DLD1 (cell line): ENCODE measurements at regions not wholly inside any gene's neighbourhood (a gene's known extent, or its start where the extent isn't known, plus 50 kb on each side); places are given as distances from the start of the nearest gene placed in this dataset.
"Not testable (repeated sequence)": the region's sequence is repeated elsewhere in the genome, so short reads cannot be mapped to it uniquely, and the experiment has no call there.

Source experiments
- in situ Hi-C: cut with HindIII; loops from 2 replicates; pipeline ENCODE4 v1.10.0; 2017; ENCODE audit warnings: low sequenced_read_pairs

DNA sequence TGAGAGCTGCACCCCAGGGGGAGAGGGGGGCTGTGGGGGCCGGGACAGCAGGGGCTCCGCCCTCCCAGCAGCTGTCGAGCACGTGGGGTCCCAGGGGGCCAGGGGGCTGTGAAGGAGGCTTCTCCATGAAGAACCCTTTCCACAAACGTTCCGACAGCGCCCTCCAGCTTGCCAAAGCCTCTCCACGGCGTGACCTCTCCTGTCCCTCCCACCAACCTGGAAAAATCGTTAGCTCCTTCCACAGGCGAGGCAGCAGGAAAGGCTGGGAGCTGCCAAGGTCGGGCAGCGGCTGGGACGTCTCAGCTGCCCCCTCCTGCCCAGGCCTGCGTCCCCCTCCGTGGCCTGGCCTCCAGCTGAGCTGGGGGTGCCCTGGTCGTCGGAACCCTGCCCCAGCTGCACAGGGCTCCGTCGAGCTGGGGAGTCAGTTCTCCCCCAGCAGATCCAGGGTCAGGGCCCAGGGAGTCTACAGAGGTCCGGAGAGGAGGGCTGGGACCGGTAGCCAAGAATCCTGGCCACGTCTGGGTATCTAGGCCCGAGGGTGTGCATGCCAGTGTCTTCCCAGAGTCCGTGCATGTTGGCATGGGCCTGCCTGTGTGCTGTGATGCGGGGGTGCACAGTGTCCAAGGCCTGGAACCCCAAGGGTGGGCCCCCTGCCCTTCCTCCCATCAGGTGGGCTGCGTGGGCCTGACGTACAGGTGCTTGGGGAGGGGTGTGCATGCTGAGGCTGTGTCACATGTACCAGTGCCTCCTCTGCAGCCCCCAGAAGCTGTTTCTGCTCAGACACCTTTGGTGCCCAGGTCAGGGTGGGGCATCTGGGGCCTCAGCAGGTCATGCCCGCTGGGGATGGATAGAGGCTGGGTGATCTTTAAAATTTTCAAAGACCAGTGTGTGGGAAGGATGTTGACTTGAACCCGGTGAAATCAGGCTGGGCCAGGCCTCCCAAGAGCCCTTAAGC is 66.5 kb downstream of the UNCX start:
- in situ Hi-C loops: no loop called here

DNA sequence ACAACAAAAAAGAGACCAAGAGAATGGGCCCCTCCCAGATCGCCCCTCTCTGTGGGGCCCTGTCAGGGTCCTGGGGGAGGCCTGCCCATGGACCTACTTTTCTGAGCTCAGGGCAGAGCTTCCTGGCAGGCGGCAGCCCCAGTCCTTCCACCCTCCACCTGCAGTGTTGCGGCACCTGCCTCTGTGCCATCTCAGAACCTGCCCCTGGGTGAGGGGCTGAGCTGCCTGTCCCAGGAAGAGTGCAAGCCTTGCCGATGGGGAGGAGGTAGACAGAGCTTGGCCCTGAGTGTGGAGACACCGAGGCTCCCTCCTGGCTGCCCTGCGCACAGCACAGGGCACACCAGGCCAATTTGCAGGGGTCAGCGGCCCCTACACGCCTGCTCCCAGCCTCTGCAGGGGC is 67.5 kb downstream of the UNCX start:
- in situ Hi-C loops: no loop called here

DNA sequence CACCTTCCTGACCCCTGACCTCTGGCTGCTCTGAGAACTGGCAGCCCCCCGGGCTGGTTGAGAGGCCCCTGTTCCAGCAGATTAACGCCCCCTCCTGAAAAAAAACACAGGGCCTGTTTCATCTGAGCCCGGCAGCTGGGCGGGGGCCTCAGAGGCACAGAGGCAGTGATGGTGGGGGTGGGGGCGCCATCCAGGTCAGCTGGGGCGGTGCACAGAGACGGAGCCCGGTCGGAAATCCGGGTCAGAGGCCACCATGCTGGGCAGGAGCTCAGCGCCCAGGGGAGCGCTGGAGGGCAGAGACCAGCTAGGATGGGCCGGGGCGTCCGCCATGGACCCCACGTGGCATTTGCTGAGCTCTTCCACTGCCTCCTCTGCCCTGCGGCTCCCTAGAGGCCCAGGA is 68.0 kb downstream of the UNCX start:
- in situ Hi-C loops: no loop called here

GRCh38 chr7:1301054-1301881 is 68.6 kb downstream of the UNCX start:
- in situ Hi-C loops: no loop called here

DNA sequence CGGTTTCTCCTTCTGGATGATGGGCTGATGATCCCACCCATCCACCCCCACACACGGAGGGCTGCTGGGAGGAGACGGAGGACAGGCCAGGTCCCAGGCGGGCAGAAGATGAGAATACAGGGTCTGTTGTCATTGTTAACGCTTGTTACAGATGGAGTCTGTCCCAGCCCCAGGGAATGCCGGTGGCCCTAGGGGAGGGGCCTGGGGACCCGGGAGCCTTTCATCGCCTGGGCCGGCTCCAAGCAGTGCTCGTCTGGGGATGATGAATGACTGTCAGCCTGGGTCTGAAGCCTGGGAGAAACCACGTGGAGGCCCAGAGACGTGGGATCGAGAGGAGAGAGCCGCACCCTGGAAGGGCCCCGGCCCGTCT is 69.2 kb downstream of the UNCX start:
- in situ Hi-C loops: no loop called here

GRCh38 chr7:1302936-1303335 is 70.3 kb downstream of the UNCX start:
- in situ Hi-C loops: no loop called here

- in situ Hi-C loops: not testable (repeated sequence)
Observed at GRCh38 chr7:1304011-1304410, 71.3 kb downstream of the UNCX start.

DNA sequence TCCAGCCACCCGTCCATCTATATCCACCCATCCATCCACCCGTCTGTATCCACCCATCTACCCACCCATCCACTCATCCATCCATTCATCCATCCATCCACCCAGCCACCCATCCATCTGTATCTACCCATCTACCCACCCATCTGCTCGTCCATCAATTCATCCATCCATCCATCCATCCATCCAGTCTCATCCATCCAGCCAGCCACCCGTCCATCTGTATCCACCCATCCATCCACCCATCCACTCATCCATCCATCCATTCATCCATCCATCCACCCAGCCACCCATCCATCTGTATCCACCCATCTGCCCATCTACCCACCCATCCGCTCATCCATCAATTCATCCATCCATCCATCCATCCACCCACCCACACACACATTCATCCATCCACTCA is 73.2 kb downstream of the UNCX start:
- in situ Hi-C loops: no loop called here

DNA sequence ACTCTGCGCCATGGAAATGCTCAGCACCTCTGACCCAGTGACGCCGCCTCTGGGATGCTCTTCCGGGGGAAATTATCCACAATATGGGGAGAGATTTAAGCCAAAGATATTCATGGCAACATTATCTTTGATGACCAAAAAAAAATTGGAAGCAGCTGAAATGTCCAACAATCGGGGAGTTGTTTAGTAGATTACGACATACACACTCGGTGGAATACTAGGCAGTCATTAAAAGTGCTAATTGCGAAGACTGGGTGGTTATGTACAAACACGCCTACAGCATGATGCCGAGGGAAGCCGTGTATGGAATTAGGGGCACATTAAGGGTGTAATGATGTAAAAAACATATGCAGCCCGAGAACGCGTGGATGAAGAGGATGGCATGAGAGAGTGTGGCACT is 75.2 kb downstream of the UNCX start:
- in situ Hi-C loops: no loop called here

DNA sequence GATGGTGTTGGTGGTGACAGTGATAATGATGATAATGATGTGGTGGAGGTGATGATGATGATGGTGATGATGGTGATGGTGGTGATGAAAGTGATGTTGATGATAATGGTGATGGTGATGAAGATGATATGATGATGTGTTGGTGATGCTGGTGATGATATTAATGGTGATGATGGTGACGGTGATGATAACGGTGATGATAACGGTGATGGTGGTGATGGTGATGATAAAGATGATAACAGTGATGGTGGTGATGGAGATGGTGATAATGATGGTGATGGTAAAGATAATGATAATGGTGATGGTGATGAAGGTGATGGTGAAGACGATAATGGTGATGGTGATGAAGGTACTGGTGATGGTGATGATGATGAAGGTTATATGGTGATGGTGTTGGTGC is 76.6 kb downstream of the UNCX start:
- in situ Hi-C loops: no loop called here

DNA sequence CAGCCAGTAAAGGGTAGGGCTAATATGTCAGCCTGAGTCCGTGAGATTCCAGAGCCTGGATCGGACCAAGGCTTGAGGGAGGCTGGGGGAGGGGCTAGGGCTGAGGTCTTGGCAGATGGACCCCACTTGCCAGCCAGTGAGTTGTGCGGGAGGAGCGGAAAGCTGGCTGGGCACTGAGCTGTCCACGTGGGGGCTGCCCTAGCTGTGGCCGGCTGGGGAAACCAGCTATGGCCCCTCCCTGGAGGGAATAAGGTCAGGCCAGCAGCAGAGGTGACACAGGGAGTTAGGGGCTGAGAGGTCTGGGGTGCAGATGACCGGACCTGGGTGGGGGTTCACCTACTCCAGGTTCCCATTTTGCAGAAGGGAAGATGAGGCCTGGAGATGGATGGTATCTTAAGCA is 77.3 kb downstream of the UNCX start:
- in situ Hi-C loops: no loop called here

DNA sequence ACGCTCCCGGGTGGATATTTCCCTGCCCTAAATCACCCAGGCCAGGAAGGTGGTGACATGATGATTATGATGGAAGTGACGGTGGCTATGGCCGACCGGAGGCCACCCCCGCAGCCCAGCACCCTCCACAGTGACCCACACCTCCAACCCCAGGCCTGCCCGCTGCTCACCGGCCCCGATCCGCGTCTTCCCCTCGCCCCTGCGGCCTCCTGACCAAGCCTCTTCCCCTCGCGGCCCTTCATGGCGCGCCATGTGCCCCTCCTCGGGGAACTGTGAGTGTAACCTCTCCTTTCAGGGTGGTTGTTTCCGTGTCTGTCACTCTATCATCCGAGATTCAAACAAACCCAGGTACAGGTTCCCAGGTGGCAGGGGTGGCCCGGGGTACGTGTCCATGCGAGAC is 78.3 kb downstream of the UNCX start:
- in situ Hi-C loops: no loop called here

- in situ Hi-C loops: no loop called here
Observed at GRCh38 chr7:1311406-1312135, 78.9 kb downstream of the UNCX start.

- in situ Hi-C loops: no loop called here
Observed at GRCh38 chr7:1312136-1313070, 79.7 kb downstream of the UNCX start.

GRCh38 chr7:1313613-1314012 is 80.9 kb downstream of the UNCX start:
- in situ Hi-C loops: no loop called here

DNA sequence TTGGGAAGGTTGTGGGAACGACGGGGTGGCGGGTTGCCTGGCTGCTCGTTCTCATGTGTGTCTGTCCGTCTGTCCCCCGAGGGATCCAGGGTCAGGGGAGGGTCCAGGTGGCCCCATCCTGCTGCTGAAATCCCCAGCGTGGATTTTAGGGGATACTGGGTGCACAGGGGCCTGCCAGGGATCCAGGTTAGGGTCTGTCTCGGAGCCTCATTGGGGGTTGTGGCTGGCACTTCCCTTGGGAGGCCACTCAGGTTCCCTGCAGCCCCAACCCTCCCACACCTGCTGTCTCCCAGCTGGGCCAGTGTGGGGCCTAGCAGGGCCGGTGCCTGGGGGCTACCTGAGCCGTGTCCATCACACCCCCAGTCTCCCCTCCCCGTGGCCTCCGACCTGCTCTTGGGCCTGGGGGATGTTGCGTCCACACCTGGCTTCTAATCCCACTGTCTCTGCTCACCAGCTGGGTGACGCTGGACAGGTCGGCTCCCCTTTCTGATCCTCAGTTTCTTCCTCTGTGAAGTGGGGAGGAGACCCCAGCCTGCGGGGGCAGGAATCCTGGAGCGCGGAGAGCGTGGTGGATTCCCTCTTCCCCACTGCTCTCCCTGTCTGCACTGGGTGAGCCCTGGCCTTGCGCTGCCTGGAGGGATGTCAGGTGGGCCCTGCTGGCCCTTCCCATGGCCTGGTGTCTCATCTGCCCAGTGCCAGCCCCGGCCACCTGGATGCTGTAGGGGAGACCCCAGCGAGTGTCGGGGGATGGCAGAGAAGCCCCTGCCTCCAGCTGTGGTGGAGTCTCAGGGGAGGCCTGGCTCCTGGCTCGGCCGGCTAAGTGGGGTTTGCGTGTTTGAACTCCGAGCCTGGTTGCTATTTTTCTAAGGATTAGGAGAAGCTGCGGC is 81.6 kb downstream of the UNCX start:
- in situ Hi-C loops: no loop called here

DNA sequence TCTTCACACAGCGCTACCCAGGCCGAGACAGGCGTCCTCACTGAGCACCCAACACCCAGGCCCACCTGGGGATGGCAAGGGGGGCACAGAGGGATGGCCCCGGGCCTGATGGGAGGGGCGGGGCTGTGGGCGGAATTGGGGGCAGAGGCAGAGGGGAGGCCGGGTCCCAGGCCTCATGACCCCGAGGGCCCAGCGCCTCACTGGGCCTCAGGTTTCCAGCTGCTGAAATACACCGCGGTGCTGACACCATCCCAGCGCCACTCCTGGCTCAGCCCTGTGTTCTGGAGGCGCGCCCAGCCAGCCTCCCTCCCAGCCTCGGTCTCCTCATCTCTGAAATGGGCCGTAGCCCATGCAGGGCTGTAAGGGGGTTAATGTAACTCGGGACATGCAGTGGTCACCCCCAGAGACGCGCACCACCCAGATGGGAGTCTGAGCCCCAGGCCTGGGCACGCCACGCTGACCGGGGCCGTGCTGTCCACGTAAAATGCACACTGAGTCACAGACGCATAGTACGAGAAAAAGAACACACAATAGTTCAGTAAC is 82.3 kb downstream of the UNCX start:
- in situ Hi-C loops: no loop called here

DNA sequence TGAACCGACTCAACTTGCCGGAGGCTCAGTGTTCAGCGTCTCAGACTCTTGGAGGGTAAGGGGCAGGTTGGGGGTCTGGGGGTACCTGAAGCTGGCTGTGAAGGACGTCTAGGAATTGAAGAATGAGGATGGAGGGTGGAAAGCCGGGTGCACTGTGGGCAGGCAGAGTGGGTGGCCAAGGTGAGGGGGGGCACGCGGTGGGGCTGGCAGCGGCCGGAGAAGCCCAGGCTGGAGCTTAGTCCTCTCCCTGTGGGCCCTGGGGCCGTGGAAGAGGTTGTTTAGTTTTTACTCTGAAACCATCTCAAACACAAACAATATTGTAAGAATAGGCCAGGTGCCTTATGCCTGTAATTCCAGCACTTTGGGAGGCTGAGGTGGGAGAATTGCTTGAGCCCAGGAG is 83.4 kb downstream of the UNCX start:
- in situ Hi-C loops: no loop called here

- in situ Hi-C loops: no loop called here
Observed at GRCh38 chr7:1317646-1318045, 85.0 kb downstream of the UNCX start.
